ENCODE measurements at regions not wholly inside any gene's neighbourhood (a gene's known extent, or its start where the extent isn't known, plus 50 kb on each side); places are given as distances from the start of the nearest gene placed in this dataset.

GRCh38 chr6:53744321-53744720 lies 50.5 kb upstream of the LRRC1 start:
- intact Hi-C loops (cut with DNase I), result no loop called here
- DNase-seq, result no peak

DNA sequence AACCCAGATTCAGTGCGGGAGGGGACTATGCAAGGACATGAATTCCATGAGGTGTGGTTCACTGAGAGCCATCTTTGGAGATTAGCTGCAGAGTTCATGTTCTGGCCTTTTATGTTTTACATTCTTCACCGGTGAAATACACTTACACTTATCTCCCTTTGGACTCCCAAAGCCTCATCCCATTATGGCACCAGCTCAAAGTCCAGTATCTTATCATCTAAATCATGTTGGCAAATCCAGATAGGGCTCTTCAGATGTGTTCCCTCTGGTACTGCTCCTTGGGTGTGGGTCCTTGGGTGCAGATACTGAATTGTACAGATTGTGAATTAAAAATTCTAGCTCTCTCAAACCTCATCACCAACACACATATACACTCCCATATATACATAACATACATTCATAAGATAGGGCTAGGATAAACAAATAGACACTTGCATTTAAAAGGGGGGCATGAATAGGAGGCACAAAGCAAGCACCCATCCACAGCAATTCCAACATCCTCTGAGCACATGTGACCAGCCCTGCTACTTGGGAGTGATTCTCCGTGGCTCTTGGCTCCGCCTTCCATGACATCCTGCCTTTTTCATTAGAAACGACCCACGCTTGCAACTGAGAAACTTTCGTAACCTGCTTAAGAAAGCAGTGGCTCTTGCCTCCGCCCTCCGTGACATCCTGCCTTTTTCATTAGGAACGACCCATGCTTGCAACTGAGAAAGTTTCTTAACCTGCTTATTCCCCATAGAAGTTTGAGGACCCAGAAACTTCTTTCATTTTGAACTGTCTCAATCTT lies 53.6 kb upstream of the LRRC1 start:
- intact Hi-C loops (cut with DNase I), result no loop called here
- no peak for DNase-seq

DNA sequence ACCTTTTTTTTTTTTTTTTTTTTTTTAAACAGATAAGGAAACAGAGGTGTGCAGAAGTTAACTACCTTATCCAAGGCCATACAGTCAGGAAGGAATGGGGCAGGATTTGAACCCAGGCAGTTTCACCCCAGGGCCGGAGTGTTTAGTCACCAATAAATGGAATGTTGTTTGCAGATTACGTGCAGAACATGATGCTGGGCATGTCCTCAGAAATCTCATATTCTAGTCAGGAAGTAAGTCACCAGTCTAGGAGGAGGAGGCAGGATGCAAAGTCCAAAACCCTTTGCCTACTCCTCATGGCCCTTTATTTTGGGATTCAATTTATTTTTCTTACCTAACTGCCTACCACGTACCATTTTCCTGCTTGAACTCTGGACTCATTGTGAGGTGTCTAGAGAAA lies 57.1 kb upstream of the LRRC1 start:
- DNase-seq, result no peak
- intact Hi-C loops (cut with DNase I), result no loop called here

DNA sequence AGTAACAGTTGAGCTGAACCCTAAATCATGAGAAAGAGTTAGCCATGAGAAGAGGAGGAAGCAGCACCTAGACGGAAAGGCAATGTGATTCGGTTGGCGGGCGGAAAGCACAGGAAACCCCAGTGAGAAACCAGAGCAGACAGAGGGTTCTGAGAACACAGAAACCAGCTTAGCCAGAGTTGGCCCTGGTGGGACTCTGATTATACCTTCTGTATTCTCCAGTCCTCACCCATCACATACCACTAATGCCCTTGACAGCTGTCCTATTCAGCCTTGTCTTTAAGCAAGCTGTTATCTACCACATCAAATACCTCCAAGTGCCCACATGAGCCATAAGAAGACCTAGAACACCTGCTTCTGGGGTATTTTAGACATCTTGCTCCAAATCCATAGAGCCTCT lies 58.9 kb upstream of the LRRC1 start:
- intact Hi-C loops (cut with DNase I), result no loop called here
- no peak for DNase-seq

DNA sequence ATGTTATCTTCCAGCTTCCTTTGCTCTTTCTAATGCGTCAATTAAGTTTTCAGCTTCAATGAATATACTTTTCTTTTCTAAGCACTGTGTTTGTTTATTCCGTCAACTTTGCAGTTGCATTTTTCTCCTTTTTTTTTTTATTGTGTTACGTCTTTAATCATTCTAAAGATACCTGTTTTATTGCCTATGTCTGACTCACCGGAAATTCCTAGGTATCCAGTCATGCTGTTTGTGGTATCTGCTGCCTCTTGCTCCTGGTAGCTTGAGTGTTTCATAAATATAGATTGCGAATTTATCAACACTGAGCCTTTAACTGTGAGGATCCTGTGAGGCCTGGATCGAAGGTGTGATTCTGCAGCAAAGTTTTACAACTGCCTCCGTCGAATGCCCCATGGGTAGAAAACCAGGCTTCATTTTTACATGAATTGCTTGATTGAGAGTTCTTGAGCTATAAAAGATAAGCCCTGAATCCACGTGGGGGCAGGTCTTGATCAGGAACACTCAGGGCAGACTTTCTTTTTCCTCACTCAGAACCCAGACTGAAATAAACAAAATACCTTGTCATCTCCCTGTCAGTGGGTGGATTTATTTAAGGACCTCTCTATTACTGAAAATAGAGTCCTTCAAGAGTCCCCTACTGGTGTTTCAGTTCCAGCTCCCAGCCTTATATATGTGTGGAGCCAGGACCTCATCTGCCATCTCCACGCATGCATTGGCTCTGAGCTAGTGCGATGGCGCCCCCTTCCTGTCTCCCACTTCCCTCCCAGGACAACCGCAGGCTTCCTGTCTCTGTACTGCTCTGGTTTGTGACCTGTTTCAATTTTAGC lies 60.1 kb upstream of the LRRC1 start:
- intact Hi-C loops (cut with DNase I), result no loop called here

DNA sequence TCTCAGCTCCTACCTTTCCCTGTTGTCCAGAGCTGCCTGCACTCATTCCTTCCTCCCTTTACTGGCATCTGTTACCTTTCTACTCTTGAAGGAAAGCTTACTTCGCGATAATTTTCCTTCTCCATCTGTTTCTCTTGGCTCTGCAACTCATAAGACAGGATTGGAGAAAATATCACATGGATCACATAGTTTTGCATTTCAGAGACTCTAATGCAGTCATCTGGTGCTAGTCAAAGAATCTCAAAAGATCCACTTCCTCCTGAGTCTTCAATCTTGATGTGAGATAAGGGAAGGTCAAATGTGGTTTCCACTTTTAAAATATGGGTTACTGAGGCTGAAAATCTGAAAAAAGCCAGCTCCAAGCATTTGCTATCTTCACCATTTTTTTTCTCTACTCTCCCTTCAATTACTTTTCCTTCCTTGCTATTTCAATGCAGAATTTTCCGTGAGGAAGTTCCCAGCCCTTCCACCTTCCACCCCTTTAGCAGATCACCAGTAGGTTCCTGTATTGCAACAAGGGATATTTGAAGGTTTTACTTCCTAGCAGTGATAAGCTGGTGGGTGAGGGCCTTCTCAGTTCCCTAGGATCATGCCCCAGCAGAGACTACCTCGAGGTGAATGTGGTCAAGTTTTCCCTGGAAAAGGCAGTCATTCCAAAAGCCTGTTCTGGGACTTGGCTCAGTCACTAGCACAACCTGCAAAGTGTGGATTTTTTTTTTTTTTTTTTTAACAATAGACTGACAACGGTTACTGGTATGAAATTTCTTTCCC lies 62.8 kb upstream of the LRRC1 start:
- intact Hi-C loops (cut with DNase I), result no loop called here
- no peak for DNase-seq

More for the DNA sequence above, 60.1 kb upstream of the LRRC1 start:
- DNase-seq, result peak in 22 of 42 donors; percentile 12 to 63 (median 22)

DNA sequence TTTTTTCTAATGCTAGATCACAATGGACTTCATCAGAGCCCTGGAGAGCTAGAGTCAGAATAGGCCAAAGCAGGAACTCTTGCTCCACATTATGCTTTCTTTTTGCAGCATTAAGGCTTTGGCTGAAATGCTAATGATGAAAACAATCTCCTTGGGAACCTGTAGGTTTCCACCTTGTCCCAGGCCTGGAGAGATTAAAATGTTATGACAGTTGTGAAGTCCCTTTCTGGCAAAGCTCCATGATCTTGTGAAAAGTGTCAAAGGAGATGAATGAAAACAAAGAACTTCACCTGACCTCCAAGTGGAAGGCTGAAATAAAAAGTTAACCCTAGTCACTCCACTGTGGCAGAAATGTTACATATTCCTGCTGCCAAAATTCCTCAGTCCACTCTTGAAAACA lies 64.0 kb upstream of the LRRC1 start:
- intact Hi-C loops (cut with DNase I), result no loop called here
- no peak for DNase-seq

- DNase-seq, result peak; percentile 38 to 89 (median 72)
- intact Hi-C loops (cut with DNase I), result loop anchor here (5.0 to 10.0 kb wide), 3 partner anchors 76 to 226 kb away; partner anchors contain the start of gene GCLC
Measured at GRCh38 chr6:53728570-53729194, 63.1 kb upstream of the KLHL31 start.

- no peak for DNase-seq
- intact Hi-C loops (cut with DNase I), result loop anchor here (2.0 to 10.0 kb wide), 4 partner anchors 75 to 235 kb away; partner anchors contain the start of gene GCLC
Measured at GRCh38 chr6:53727748-53728147, 62.2 kb upstream of the KLHL31 start.

- peak; percentile 65 to 93 (median 86) for DNase-seq
- intact Hi-C loops (cut with DNase I), result loop anchor here (2.0 to 10.0 kb wide), 4 partner anchors 74 to 233 kb away; partner anchors contain the start of gene GCLC
Measured at GRCh38 chr6:53725791-53726575, 60.4 kb upstream of the KLHL31 start.

DNA sequence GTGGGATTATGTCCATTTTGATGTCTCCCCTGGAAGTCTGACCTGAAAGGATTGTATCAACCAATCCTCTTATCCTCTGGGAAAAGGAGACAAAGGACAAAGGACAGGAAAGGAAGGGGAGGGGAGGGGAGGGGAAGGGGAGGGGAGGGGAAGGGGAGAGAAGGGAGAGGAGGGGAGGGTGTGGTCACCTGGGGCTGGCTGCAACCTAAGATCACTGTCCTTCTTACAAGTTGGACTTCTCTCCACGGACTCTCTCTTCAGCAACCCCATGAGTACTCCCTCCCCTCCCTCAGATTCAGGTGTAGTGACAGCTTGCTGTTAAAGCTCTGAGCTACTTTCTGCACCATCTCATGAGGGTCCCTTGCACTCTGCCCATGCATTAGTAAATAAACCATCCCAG lies 58.9 kb upstream of the KLHL31 start:
- DNase-seq, result no peak
- intact Hi-C loops (cut with DNase I), result loop anchor here (10.0 kb wide), 1 partner anchor 230 kb away; no protein-coding TSS in a partner anchor

GRCh38 chr6:53723331-53723730 lies 57.8 kb upstream of the KLHL31 start:
- intact Hi-C loops (cut with DNase I), result loop anchor here (10.0 kb wide), 1 partner anchor 231 kb away; no protein-coding TSS in a partner anchor
- DNase-seq, result no peak

GRCh38 chr6:53721766-53722165 lies 56.2 kb upstream of the KLHL31 start:
- DNase-seq, result no peak
- intact Hi-C loops (cut with DNase I), result loop anchor here (10.0 kb wide), 1 partner anchor 233 kb away; no protein-coding TSS in a partner anchor

- intact Hi-C loops (cut with DNase I), result no loop called here
- DNase-seq, result peak in 26 of 42 donors; percentile 4 to 79 (median 49)
Measured at GRCh38 chr6:53718597-53719460, 53.3 kb upstream of the KLHL31 start.

DNA sequence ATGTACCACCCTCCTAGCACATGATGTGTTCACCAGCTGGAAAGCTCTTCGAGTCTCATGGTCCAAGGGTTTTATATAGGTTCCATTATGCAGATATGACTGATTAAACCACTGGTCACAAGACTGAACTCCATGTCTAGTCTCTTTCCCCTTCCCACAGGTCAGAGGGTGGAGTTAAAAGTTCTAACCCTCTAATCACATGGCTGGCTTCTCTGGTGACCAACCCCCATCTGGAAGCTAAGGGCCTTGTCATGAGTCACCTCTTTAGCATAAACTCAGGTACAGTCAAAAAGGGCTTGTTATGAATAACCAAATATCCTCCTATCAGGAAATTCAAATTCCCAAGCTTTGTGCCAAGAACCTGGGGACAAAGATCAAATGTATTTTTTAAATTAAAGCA lies 52.0 kb upstream of the KLHL31 start:
- DNase-seq, result no peak
- intact Hi-C loops (cut with DNase I), result no loop called here

- intact Hi-C loops (cut with DNase I), result no loop called here
- no peak for DNase-seq
Measured at GRCh38 chr6:53715434-53715833, 49.9 kb upstream of the KLHL31 start.
